ENCODE measurements at regions not wholly inside any gene's neighbourhood (a gene's known extent, or its start where the extent isn't known, plus 50 kb on each side); places are given as distances from the start of the nearest gene placed in this dataset.
"Not testable (repeated sequence)": the region's sequence is repeated elsewhere in the genome, so short reads cannot be mapped to it uniquely, and the experiment has no call there.

GRCh38 chr15:25067725-25068309 lies 113.0 kb downstream of the SNRPN start:
- DNase-seq = no peak

GRCh38 chr15:25068696-25069095 lies 113.9 kb downstream of the SNRPN start:
- no peak for DNase-seq

- DNase-seq = no peak
Measured at GRCh38 chr15:25070353-25070963, 115.7 kb downstream of the SNRPN start.

- no peak for DNase-seq
Measured at GRCh38 chr15:25072857-25073476, 118.2 kb downstream of the SNRPN start.

GRCh38 chr15:25087137-25087536 lies 132.3 kb downstream of the SNRPN start:
- DNase-seq = no peak

GRCh38 chr15:25088261-25088790 lies 133.5 kb downstream of the SNRPN start:
- no peak for DNase-seq

GRCh38 chr15:25089577-25089976 lies 134.8 kb downstream of the SNRPN start:
- no peak for DNase-seq

GRCh38 chr15:25090073-25090733 lies 135.4 kb downstream of the SNRPN start:
- DNase-seq = no peak

- DNase-seq = no peak
Measured at GRCh38 chr15:25091421-25092158, 136.8 kb downstream of the SNRPN start.

GRCh38 chr15:25092661-25093060 lies 137.9 kb downstream of the SNRPN start:
- no peak for DNase-seq

- no peak for DNase-seq
Measured at GRCh38 chr15:25093455-25094029, 138.8 kb downstream of the SNRPN start.

- no peak for DNase-seq
Measured at GRCh38 chr15:25094066-25094465, 139.3 kb downstream of the SNRPN start.

- no peak for DNase-seq
Measured at GRCh38 chr15:25094519-25094918, 139.7 kb downstream of the SNRPN start.

- no peak for DNase-seq
Measured at GRCh38 chr15:25095179-25095578, 140.4 kb downstream of the SNRPN start.

GRCh38 chr15:25099966-25100365 lies 145.2 kb downstream of the SNRPN start:
- not testable (repeated sequence) for DNase-seq

GRCh38 chr15:25106209-25106608 lies 151.4 kb downstream of the SNRPN start:
- DNase-seq = no peak

- DNase-seq = no peak
Measured at GRCh38 chr15:25133804-25134203, 179.0 kb downstream of the SNRPN start.

- DNase-seq = no peak
Measured at GRCh38 chr15:25134546-25134945, 179.8 kb downstream of the SNRPN start.

- no peak for DNase-seq
Measured at GRCh38 chr15:25136119-25136518, 181.3 kb downstream of the SNRPN start.

GRCh38 chr15:25137013-25137412 lies 182.2 kb downstream of the SNRPN start:
- no peak for DNase-seq

GRCh38 chr15:25169318-25169717 lies 214.5 kb downstream of the SNRPN start:
- DNase-seq = no peak

- DNase-seq = no peak
Measured at GRCh38 chr15:25170113-25170731, 215.4 kb downstream of the SNRPN start.

Data from stimulated activated naive CD4-positive, alpha-beta T cell treated with Interleukin-2 at 50 U/mL for 16 hours (primary cell).